Activated T-helper 1 cell treated with anti-CD3 and anti-CD28 coated beads, Interleukin-12 subunit alpha, Interleukin-12 subunit beta, Interleukin-2, Interleukin-4 antibody, amounts not matched to agents 30 ng/mL and 10 ng/mL and 1 ng/mL, durations not matched to agents 14 hours and 24 hours and 36 hours (primary cell): ENCODE measurements at regions not wholly inside any gene's neighbourhood (a gene's known extent, or its start where the extent isn't known, plus 50 kb on each side); places are given as distances from the start of the nearest gene placed in this dataset.
"Not testable (repeated sequence)": the region's sequence is repeated elsewhere in the genome, so short reads cannot be mapped to it uniquely, and the experiment has no call there.

ENCODE experiments used
- DNase-seq: peaks from one replicate; pipeline ENCODE4 v3.0.0; 2021; ENCODE audit warnings: low spot score
- H3K27ac Mint-ChIP-seq: one replicate; pipeline ENCODE4 v1.8.0; 2021; ENCODE audit warnings: mild to moderate bottlenecking, mixed read lengths
- H3K27me3 Mint-ChIP-seq: one replicate; pipeline ENCODE4 v1.8.0; 2022; ENCODE audit warnings: mild to moderate bottlenecking, moderate library complexity, mixed read lengths; ENCODE audit not compliant: insufficient read depth
- H3K36me3 Mint-ChIP-seq: one replicate; pipeline ENCODE4 v1.8.0; 2021; ENCODE audit warnings: low read depth, mixed read lengths
- H3K4me1 Mint-ChIP-seq: one replicate; pipeline ENCODE4 v1.8.0; 2021; ENCODE audit warnings: low read depth, mixed read lengths
- H3K4me3 Mint-ChIP-seq: one replicate; pipeline ENCODE4 v1.8.0; 2021; ENCODE audit warnings: mild to moderate bottlenecking, moderate library complexity, mixed read lengths
- H3K9me3 Mint-ChIP-seq: one replicate; pipeline ENCODE4 v1.8.0; 2021; ENCODE audit warnings: mixed read lengths
- intact Hi-C: fragments of 100-400 bp; cut with micrococcal nuclease; formaldehyde crosslinking; loops from one replicate; pipeline ENCODE4 v1.15.1; 2024

DNA sequence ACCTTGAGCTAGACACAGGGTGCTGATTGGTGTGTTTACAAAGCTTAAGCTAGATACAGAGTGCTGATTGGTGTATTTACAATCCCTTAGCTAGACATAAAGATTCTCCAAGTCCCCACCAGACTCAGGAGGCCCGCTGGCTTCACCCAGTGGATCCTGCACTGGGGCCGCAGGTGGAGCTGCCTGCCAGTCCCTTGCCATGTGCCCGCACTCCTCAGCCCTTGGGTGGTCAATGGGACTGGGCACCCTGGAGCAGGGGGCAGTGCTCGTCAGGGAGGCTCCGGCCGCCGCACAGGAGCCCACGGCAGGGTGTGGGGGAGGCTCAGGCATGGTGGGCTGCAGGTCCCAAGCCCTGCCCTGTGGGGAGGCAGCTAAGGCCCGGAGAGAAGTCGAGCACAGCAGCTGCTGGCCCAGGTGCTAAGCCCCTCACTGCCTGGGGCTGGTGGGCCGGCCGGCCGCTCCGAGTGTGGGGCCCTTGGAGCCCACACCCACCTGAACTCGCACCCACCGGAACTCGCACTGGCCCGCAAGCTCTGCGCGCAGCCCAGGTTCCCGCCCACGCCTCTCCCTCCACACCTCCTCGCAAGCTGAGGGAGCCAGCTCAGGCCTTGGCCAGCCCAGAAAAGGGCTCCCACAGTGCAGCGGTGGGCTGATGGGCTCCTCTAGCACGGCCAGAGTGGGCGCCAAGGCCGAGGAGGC lies 169.1 kb upstream of the ARSJ start:
- H3K27ac Mint-ChIP-seq, H3K9me3 Mint-ChIP-seq, DNase-seq, intact Hi-C loops, H3K27me3 Mint-ChIP-seq, H3K36me3 Mint-ChIP-seq, H3K4me3 Mint-ChIP-seq, H3K4me1 Mint-ChIP-seq: not testable (repeated sequence)

DNA sequence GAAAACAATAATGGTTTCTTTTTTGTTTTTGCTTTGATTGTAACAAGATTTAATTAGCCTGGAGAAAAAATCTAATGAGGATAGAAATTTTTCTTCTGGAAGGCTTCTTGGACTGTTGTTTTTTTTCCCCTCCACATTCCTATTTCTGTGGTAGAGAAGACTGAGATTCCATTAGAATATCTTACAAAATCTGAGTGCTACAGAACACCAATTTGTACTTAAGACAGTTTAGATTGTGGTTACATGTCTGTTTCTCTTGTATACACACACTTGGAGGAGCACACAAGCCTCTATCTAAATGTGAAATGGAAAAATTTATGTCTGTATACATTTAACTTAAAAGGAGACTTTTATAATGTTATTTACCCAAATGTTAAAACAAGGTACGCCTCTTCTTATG lies 176.9 kb upstream of the ARSJ start:
- intact Hi-C loops: no loop called here
- H3K36me3 Mint-ChIP-seq: no peaks in the 10 kb centered on the region
- no peak for DNase-seq
- no peaks in the 10 kb centered on the region for H3K4me1 Mint-ChIP-seq
- no peak overlapping the region for H3K4me3 Mint-ChIP-seq
- no peaks in the 10 kb centered on the region for H3K9me3 Mint-ChIP-seq
- H3K27me3 Mint-ChIP-seq: no peaks in the 10 kb centered on the region
- no peak overlapping the region for H3K27ac Mint-ChIP-seq

DNA sequence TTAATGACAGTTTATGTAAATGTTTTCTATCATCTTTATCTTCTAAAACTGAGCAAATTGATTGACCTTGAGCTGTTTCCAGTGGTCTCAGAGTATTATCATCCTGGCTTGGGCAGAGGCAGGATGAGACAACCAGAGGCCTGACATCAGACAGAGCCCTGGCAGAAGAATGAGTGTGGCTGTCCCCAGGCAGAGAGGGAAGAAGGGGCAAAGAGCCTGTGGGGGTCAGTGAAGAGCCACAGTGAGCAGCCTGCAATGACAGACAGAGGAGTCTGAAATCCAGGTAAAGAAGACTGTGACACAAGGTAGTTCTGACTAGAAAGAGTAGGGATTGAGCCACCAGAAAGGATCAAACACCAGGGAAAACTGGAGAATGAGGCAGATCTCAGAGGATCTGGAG lies 182.4 kb upstream of the ARSJ start:
- DNase-seq: no peak
- no peaks in the 10 kb centered on the region for H3K27me3 Mint-ChIP-seq
- no peak overlapping the region for H3K27ac Mint-ChIP-seq
- intact Hi-C loops: no loop called here
- no peaks in the 10 kb centered on the region for H3K36me3 Mint-ChIP-seq
- no peak overlapping the region for H3K4me3 Mint-ChIP-seq
- H3K9me3 Mint-ChIP-seq: no peaks in the 10 kb centered on the region
- H3K4me1 Mint-ChIP-seq: no peaks in the 10 kb centered on the region

DNA sequence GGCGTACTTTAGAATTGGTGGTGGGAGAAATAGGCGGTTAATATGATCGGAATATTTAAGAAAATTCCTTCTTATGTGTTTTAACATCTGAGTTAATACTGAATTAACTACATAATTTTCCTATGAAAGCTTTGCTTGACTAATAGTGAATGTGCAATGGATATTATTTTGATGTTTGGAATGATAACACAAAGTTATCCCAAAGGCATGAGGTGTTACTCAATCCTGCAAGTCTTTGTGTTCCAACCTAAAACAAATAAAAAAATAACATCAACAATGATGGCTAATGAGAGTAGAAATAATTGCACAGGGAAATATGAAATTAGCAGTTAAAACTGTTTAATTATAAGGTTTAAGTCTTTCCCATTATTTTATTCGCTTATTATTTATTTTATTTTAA lies 183.6 kb upstream of the ARSJ start:
- Mint-ChIP-seq H3K36me3 (no peaks in the 10 kb centered on the region), H3K27ac (no peak overlapping the region), H3K9me3 (no peaks in the 10 kb centered on the region), H3K27me3 (no peaks in the 10 kb centered on the region), H3K4me3 (no peak overlapping the region), H3K4me1 (no peaks in the 10 kb centered on the region)
- intact Hi-C loops: no loop called here
- DNase-seq: no peak

DNA sequence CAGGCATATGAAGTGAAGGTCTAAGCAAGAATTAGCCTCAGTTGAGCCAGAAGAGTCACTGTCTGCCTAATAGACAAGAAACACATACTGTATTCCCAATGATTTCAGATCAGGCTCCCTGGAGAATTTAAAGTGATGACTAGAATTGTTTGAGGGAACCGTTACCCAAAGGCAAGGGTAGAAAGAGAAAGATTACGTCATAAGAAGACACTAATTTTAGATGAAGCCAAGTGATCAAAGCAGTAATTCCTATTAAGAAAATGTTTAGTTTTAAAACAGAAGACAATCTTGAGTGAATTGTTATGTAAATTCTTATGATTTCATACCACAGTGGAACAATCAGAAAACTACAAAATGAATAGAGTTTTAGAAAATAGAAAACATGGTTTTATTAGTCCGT lies 194.5 kb upstream of the ARSJ start:
- Mint-ChIP-seq H3K36me3 (no peaks in the 10 kb centered on the region), H3K27ac (no peak overlapping the region), H3K4me1 (no peaks in the 10 kb centered on the region), H3K27me3 (no peaks in the 10 kb centered on the region), H3K4me3 (no peak overlapping the region), H3K9me3 (no peaks in the 10 kb centered on the region)
- intact Hi-C loops: no loop called here
- DNase-seq: no peak

DNA sequence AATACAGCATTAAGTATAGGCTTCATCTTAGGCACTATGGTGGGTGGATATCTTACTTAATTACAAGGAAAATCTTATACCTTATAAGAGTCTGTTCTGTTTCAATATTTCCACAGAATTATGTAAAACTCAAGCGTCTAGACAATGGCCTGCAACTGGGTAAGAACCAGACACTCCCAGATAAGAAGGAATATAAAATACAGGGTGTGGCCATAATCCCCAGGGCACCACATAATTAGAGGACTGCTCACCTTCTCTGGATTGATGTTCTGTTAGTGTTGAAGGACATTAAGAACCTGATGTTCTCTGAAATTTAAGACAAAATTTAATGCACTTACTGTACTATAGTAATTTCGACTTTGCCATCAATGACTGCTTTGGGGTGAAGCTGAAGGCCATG lies 198.2 kb upstream of the ARSJ start:
- Mint-ChIP-seq H3K27me3 (no peaks in the 10 kb centered on the region), H3K4me1 (no peaks in the 10 kb centered on the region), H3K27ac (no peak overlapping the region), H3K4me3 (no peak overlapping the region), H3K9me3 (no peaks in the 10 kb centered on the region), H3K36me3 (no peaks in the 10 kb centered on the region)
- intact Hi-C loops: no loop called here
- no peak for DNase-seq

DNA sequence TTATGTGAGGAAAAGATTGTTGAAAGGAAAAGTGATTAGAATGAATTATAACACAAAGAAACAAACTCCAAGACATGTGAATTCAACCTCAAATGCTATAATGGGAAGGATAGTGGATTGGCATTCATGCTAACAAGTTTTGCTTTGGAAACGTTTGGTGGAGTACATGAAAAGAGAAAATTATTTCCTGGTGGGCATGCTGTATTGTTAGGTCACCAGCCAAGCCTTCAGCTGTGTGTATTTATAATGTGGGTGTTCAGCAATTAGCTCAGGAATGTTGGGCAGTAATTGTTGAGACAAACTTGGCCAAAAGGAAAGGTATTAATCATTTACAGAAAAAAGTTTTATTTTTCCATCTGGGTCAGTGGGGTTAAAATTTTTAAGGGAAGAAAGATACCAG lies 198.9 kb upstream of the ARSJ start:
- Mint-ChIP-seq H3K4me3 (no peak overlapping the region), H3K27ac (no peak overlapping the region), H3K36me3 (no peaks in the 10 kb centered on the region), H3K27me3 (no peaks in the 10 kb centered on the region), H3K9me3 (no peaks in the 10 kb centered on the region), H3K4me1 (no peaks in the 10 kb centered on the region)
- no peak for DNase-seq
- intact Hi-C loops: no loop called here

DNA sequence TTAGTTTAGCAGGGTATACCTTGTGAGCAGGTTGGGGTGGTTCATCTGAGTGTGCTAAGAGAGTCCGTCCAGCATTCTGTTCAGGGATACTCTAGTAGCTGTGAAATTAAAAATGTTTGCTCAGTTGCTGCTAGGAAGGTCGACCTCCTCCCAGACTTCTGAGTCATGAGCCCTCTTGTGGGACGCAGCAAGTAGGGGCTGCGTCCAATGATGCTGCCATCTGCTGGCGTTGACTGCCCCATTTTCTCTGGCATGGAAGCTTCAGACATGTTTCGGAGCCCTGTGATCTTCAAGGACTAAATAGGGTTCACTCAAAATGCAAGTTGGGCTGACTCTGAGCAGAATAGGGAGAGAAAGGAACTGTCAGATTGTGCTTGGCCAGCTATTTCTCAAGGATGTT lies 201.0 kb upstream of the ARSJ start:
- no peaks in the 10 kb centered on the region for H3K9me3 Mint-ChIP-seq
- no peaks in the 10 kb centered on the region for H3K36me3 Mint-ChIP-seq
- H3K4me1 Mint-ChIP-seq: no peaks in the 10 kb centered on the region
- no peak overlapping the region for H3K27ac Mint-ChIP-seq
- no peak for DNase-seq
- no peaks in the 10 kb centered on the region for H3K27me3 Mint-ChIP-seq
- H3K4me3 Mint-ChIP-seq: no peak overlapping the region
- intact Hi-C loops: loop anchor here (2.0 kb wide), 1 partner anchor 786 kb away; no protein-coding TSS in a partner anchor

DNA sequence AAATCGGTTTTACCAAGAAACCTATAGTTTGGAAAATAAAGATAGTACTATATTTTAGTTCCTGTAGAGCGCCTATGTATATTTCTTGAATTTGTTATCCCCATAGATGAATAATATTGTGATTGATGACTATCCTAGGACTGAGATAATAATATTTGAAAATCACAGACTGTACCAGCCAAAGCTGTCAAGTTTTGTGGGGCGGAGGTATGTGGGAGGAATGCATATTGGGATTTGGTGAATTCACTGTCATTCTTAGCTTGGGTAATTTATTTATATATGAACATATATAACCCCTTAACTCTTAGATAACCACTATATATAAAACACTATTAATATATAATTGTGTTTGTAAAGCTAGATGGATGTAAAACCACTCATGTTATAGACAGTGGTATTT lies 205.5 kb upstream of the ARSJ start:
- no peaks in the 10 kb centered on the region for H3K4me1 Mint-ChIP-seq
- H3K27me3 Mint-ChIP-seq: peaks cover 2% of the 10 kb centered on the region
- no peak for DNase-seq
- H3K36me3 Mint-ChIP-seq: no peaks in the 10 kb centered on the region
- intact Hi-C loops: no loop called here
- H3K9me3 Mint-ChIP-seq: no peaks in the 10 kb centered on the region
- H3K4me3 Mint-ChIP-seq: no peak overlapping the region
- no peak overlapping the region for H3K27ac Mint-ChIP-seq

DNA sequence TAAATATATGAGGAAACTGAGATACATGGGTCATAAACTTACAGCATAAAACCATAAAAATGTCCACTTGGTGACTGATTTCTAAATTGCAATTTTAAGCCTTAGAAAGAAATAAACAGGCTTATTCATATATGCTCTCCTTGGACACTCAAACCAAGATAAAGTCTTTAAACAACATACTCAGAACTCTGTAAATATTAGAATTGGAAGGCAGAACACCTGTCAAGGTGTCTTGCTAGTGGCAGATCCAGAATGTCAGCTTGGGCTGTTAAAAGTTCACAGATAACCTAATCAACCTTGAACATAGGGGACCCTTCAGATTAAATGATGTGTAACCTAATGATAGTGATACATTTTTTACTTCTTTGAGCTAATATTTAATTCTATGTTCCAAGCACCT lies 208.1 kb upstream of the ARSJ start:
- Mint-ChIP-seq H3K9me3 (no peaks in the 10 kb centered on the region), H3K27ac (no peak overlapping the region), H3K36me3 (no peaks in the 10 kb centered on the region), H3K4me1 (no peaks in the 10 kb centered on the region), H3K27me3 (peaks cover 2% of the 10 kb centered on the region), H3K4me3 (no peak overlapping the region)
- no peak for DNase-seq
- intact Hi-C loops: no loop called here

DNA sequence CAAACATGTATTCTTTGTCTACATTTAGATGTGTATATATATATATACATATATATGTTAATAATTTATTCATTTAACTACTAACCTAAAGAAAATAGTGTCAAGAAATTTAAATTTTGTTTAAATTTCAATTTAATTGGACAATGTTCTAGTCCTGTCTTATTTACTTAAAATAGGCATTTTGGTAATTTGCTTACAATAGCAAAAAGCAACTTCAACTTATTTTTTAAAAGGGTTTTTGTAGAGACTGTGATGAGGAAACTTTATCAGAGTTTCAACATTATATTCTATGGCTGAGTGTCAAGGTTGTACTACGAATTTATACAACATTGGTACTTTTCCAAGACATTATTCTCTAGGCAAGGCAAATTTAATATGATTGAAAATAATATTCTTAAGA lies 212.0 kb upstream of the ARSJ start:
- Mint-ChIP-seq H3K27me3 (peaks cover 2% of the 10 kb centered on the region), H3K9me3 (no peaks in the 10 kb centered on the region), H3K4me1 (no peaks in the 10 kb centered on the region), H3K36me3 (no peaks in the 10 kb centered on the region), H3K27ac (no peak overlapping the region), H3K4me3 (no peak overlapping the region)
- DNase-seq: no peak
- intact Hi-C loops: no loop called here

DNA sequence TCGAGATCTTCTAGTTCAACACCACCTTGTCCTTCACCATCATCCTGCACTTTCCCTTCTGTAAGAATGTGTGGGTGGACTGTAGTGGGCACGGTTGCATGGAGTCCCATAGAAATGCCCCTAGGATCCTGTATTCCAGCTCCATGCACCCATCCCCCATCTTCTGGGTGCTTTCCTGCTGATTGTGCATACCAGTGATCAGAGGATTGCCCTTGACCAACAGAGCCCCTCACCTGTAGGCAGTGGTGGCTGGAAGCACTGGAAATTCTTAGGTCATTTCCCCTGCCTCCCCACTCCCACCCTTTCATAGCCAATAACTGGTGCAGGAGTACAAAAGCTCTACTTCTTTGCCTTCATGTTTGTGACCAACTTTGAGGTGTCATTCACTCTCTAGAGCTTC lies 213.4 kb upstream of the ARSJ start:
- no peaks in the 10 kb centered on the region for H3K4me1 Mint-ChIP-seq
- H3K27me3 Mint-ChIP-seq: peaks cover 2% of the 10 kb centered on the region
- DNase-seq: no peak
- intact Hi-C loops: no loop called here
- H3K9me3 Mint-ChIP-seq: no peaks in the 10 kb centered on the region
- H3K4me3 Mint-ChIP-seq: no peak overlapping the region
- no peak overlapping the region for H3K27ac Mint-ChIP-seq
- no peaks in the 10 kb centered on the region for H3K36me3 Mint-ChIP-seq

DNA sequence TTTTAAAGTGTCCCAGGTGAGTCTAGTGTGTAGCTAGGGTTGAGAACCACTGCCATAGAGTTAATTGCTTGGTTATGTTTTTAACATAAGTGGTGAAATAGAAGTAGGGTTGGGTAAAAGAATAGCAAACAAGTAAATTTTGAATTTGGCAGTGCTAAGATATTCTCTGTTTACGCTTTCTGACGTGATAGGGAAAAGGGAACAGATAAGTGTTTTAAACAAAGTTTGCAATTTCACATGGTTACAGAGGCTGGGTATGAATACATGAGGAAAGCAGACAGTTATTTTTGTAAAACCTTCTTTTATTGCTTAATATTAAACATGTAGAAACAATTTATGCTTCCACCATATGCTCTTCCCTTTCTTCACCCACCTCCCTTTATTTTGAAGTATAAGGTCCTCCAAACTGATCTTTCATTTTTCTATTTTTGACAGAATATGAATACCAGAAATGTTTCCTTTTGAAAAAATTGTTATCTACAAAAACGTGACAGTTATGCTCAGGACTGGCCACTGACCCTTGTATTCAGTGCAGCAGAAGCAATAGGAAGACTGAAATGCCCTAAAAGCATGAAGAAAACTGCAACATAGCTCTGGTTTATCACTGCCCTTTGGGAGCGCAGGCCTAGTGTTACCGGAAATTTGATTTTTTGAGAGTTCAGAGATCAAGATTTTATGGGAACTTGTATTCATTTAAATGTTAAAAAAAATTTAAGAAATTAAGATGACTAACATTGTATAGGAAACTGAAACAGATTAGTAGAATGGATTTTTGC lies 214.4 kb upstream of the ARSJ start:
- no peaks in the 10 kb centered on the region for H3K36me3 Mint-ChIP-seq
- H3K27me3 Mint-ChIP-seq: peaks cover 2% of the 10 kb centered on the region
- no peaks in the 10 kb centered on the region for H3K4me1 Mint-ChIP-seq
- no peak overlapping the region for H3K4me3 Mint-ChIP-seq
- intact Hi-C loops: no loop called here
- H3K27ac Mint-ChIP-seq: no peak overlapping the region
- DNase-seq: no peak
- no peaks in the 10 kb centered on the region for H3K9me3 Mint-ChIP-seq

DNA sequence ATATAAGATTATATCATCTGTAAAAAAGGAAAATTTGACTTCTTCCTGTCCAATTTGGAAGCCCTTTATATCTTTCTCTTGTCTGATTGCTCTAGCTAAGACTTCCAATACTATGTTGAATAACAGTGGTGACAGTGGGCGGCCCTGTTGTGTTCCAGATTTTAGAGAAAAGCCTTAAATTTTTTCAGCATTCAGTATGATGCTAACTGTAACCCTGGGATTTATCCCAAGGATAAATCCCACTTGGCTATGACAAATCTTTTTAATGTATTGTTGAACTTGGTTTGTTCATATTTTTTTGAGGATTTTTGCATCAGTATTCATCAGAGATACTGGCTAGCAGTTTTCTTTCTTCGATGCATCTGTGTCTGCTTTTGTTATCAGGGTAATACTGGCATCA lies 217.2 kb upstream of the ARSJ start:
- intact Hi-C loops: no loop called here

More for the DNA sequence above, 217.2 kb upstream of the ARSJ start:
- H3K4me3 Mint-ChIP-seq: no peak overlapping the region
- no peaks in the 10 kb centered on the region for H3K4me1 Mint-ChIP-seq
- H3K27me3 Mint-ChIP-seq: no peaks in the 10 kb centered on the region
- H3K9me3 Mint-ChIP-seq: no peaks in the 10 kb centered on the region
- DNase-seq: no peak
- no peaks in the 10 kb centered on the region for H3K36me3 Mint-ChIP-seq
- no peak overlapping the region for H3K27ac Mint-ChIP-seq
